ENCODE measurements at regions not wholly inside any gene's neighbourhood (a gene's known extent, or its start where the extent isn't known, plus 50 kb on each side); places are given as distances from the start of the nearest gene placed in this dataset.
"Not testable (repeated sequence)": the region's sequence is repeated elsewhere in the genome, so short reads cannot be mapped to it uniquely, and the experiment has no call there.

DNA sequence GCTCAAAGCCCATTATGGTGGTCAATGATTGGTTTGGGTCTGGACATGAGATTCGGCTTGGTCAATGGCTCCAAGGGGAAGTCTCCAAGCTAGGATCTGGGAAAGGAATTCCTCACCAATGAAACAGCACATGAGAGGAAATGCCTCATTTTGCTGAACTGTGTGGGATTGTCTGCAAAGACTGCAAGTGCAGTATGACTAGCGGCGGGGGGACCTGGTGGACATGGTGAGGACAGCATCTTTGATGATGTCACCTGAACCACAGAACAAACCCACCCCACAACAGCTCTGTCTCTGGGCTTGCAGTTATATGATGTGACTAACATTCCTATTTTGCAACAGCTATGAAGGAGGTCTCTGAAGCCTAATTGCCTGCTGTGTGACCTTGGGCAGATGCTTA lies 50.6 kb upstream of the NKD1 start:
- no peak for DNase-seq

DNA sequence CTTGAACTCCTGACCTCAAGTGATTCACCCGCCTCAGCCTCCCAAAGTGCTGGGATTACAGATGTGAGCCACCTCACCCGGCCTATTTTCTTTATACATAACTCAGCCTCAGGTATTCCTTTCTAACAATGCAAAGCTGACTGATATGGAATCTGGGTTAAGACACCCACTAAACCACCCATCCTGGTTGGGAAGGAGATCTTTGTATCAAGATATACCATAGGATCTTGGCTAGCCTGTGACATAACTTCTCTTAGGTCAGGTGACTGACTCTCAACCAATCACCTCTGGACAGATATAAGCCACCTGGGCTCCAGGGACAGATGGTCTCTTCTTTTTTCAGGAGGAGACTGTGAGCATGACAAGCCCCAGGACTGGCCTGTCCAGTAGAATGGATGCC lies 51.2 kb upstream of the NKD1 start:
- no peak for DNase-seq

DNA sequence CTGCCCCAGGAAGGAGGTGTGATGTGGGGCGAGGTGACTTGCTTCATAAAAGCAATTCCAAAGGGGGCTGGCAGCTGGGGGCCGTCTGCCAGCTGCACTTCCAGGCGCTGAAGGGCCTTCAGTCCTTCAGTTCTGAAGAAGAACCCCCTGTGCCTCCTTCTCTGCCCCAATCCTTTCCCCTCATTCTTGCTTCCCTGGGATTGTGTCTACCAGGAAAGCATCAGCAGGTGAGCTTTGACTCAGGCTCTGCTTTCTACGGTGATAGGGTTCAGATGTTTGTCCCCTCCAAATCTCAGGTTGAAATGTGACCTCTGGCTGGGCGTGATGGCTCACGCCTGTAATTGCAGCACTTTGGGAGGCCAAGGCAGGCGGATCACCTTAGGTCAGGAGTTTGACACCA lies 52.5 kb upstream of the NKD1 start:
- no peak for DNase-seq

DNA sequence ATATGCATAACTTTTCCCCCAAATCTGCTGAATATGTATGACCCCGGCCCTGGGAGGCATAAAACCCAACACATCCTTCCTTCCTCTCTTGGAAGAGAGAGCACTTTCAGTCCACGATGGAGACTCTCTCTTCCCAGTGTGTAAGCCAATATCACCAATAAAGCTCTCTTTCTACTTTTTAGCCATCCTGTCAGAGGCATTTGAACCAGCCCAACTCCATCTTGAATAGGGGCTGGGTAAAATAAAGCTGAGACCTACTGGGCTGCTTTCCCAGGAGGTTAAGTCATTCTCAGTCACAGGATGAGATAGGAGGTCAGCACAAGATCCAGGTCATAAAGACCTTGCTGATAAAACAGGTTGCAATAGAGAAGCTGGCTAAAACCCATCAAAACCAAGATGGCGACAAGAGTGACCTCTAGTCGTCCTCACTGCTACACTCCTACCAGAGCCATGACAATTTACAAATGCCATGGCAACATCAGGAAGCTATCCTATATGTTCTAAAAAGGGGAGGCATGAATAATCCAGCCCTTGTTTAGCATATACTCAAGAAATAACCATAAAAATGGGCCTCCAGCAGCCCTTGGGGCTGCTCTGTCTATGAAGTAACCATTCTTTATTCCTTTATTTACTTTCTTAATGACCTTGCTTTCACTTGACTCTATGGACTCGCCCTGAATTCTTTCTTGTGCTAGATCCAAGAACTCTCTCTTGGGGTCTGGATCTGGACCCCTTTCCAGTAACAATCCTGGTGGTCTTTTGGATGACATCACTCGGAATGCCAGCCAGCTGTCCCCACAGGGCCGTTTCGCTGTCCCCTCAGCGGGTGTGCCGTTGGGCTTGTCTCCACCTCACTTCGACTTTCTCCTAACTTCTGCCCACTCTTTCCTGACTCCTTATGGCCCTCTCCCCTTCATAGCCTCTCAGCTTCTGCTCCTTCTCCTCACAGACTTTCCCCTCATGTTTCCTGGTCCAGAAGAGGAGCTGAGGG lies 53.4 kb upstream of the NKD1 start:
- no peak for DNase-seq

DNA sequence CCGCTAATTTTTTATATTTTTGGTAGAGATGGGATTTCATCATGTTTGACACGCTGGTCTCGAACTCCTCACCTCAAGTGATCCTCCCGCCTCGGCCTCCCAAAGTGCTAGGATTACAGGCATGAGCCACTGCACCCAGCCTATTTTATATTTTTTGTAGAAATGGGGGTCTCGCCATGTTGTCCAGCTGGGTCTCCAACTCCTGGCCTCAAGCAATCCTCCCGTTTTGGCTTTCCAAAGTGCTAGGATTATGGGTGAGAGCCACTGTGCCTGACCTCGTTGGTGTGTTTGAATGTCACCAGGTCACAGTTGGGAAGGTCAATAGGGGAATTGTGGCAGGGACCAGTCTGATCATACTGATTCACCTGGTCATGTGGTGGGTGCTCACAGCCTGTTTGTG lies 56.7 kb upstream of the NKD1 start:
- DNase-seq, result no peak

DNA sequence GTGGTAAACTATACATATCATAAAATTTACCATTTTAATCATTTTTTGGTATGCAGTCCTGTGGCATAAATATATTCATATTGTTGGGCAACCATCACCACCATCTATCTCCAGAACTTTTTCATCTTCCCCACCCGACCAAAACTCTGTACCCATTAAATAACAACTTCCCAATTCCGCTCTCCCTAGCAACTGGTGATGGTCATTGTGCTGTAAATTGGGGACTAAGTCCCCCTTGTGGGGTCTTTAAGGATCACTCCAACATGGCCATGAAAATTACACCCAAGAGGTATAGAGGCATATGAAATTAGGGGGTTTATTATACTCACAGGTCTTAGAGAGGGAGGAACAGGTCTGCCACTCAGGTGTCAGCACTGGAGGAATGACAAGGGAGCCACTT lies 57.4 kb upstream of the NKD1 start:
- DNase-seq, result no peak

DNA sequence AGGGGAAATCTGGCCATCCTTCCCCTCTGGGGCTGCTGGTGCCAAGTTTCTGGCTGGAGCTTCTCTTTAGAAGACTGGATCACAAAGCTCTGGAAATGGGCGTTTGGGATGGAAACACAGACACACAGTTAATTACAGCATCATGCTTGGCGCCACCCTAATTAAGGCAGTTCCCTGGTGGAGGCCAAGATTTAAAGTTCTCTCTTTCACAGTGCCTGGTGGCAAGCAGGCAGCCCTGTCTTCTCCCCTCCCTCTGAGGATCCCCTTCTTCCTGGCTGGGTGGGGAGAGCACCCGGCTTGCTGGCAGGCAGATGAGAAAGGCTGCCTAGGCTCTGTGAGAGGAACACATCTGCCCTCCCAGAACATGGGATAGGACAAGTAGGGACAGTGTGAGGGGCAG lies 59.0 kb upstream of the NKD1 start:
- DNase-seq, result peak; percentile 63

DNA sequence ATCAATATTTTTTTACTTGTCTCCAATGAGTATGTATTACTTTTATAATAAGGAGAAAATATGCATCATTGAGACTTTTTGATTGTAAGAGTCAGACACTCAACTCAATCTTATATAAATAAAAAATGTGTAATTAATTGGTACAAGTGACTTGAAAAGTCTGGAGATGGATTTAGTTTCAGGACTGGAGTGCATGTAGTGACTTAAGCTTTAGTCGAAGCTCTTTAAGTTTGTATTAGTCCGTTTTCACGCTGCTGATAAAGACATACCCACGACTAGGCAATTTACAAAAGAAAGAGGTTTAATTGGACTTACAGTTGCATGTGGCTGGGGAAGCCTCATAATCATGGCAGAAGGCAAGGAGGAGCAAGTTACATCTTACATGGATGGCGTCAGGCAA lies 60.7 kb upstream of the NKD1 start:
- DNase-seq, result no peak

DNA sequence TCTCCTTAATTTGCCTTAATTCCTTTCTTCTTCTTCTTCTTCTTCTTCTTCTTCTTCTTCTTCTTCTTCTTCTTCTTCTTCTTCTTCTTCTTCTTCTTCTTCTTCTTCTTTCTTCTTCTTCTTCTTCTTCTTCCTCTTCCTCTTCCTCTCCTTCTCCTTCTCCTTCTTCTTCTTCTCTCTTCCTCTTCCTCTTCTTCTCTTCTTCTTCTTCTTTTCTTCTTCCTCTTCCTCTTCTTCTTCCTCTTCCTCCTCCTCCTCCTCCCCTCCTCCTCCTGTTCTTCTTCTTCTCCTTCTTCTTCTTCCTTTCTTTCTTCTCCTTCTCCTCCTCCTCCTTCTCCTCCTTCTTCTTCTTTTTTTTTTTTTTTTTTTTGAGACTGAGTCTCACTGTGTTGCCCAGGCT lies 62.0 kb upstream of the NKD1 start:
- DNase-seq, result not testable (repeated sequence)

DNA sequence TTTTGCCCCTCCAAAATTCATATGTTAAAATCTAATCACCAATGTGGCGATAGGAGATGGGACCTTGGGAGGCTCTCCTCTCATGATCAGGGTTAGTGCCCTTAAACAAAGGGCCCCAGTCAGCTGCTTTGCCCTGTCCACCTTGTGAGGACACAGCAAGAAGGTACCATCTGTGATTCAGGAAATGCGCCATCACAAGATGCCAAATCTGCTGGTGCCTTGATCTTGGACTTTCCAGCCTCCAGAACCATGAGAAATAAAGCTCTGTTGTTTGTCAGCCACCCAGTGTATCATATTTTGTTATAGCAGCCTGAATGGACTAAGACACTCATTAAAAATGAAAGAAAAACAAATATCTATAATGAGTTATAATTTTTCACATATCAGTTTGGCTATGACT lies 63.0 kb upstream of the NKD1 start:
- DNase-seq, result no peak

DNA sequence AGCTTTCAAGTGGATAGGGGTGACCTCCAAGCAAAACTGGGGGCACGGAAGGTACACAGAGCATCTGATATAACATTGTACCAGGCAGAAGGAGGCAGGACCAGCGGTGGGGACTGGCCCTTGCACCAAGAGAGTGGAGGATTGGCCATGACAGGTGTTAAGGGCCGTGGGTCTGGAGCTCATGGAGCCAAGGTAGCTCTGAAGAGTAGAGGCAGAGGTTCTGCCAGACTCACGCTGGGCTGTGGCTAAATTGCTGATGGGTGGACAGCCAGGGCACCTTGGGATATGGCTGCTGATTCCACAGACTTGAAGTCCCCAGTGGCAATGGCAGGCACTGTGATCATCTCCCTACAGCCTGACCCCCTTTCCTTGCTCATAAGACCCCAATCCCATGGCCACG lies 65.9 kb upstream of the NKD1 start:
- no peak for DNase-seq

DNA sequence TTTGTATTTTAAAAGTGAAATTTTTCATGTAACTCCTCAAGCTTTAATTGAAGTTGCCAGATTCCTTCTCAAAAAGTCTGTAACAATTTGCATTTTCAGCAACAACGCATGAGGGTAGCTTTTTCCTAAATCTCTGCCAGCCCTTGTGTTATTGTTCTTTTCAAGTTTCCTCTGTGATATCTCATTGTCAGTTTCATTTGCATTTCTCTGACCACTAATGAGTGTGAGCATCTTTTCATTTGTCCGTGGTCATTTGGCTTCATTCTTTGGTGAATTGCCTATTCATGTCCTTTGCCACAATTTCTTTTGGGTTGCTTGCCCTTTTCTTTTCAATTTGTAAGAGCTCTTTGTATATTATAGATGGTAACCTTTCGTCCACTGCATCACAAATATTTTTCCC lies 68.0 kb upstream of the NKD1 start:
- DNase-seq, result no peak

DNA sequence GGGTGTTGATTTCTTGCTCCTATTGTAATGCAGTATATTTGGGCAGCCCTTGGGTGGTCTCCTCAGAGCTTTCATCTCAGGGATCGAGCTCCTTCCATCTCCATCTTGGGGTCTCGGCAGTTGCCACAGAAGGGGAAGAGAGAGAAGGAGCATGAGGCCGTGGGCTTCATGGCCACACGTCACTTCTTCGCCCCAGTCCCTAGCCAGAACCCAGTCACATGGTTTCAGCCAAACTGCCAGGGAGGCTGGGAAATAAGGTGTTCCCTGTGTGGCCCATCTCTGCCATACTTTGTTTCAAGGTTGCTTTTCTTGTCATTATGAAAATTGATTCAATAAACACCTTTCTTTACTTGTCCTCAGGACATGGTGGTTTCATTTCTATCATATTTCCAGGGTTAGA lies 68.4 kb upstream of the NKD1 start:
- DNase-seq, result no peak

DNA sequence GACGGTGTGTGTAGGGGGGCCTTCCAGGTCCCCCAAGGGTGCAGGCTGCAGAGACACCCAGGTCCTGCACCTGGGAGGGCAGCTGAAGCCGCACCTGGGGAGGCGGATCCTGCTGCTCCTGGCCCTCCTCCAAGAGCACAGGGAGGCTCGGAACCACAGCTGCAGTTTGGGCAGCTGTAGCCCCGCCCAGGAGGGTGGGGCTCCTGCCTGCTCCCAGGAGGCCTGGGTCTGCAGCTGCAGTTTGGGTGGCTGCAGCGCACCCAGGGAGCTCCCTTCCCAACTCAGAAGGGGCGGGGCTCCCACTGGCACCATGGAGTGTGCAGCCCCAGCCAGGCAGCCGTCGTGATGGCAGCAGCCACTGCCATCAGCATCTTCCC lies 69.4 kb upstream of the NKD1 start:
- peak; percentile 63 for DNase-seq

DNA sequence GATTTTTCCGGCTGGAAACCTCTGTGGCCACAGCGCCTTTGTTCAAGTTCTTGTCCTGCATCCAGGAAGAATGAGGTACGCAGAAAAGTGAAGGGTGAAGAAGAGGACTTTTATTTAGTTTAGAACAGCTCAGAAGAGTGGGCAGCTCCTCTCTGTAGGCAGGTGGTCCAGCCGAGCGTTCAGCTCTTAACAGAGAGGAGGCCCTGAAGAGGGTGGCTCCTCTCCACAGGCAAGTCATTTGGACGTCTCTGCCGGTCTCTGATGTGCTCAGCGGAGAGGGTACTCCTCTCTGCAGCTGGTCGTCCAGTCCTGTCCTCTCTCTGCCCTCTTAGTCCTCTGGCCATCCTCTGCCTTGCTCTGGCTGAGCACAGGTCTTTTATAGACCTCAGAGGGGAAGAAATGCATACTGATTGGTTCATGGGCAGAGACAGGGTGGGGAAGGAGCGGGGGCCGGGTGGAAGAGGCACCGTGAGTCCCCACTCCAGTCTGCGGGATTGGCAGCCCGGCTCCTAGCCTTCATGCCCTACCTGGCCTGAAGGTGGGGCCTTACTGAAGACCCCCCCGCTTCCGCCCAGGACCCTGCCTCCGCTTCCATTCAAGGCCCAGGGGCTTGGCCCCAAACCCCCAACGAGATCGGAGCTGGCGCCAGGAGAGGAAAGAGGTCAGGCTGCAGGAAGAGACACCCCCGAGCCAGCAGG lies 70.0 kb upstream of the NKD1 start:
- DNase-seq, result no peak

DNA sequence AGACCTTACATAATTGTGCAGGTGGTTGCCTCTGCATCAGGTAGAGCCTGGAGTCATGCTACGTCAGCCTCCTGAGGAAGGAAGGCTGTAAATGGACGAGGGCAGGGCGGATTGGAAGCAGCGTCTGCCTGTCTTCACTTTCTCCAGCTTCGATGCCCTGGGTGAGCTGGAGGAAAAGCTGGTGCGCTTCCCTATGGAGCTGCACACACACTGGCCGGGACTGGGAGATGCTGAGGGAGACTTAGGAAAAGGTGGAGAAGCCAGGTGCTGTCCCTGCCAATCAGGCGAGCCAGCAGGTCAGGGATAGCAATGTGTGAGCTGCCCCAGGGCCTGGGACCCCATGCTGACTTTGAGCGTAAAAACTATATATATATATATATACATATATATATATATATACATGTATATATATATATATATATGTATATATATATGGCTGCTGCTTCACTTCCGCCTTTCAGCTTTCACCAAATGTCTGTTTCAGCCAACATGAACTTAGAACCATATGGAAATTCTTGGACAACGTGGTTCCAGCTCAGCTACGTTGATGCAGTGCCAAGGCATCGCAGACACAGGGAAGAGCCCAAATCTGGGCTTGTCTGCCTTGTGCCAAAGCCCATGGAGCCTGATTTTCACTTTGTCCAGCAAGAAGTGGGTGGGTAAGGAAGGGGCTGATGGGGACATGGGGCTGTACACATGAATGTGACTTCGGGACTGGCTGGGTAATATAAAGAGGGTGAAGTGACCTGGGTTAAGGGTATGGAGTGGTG lies 71.5 kb upstream of the NKD1 start:
- no peak for DNase-seq

DNA sequence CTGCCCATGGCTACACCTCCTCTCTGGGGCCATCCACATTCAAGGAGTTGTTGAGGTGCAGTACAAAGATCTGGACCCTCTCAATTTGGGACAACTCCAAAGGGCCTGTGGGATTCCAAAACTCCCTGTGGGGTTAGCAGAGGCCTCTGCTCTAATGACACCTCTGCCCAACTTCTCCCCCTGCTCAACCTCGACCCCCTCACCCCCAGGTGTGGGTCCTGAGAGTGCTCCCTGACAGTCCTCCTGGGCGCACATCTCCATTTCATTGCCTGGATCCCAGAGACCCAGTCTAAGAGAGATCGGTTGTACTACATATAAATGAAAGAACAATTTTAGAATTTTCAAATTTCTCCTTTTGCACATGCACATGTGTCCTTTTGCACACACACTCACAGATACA lies 73.0 kb upstream of the NKD1 start:
- DNase-seq, result no peak

DNA sequence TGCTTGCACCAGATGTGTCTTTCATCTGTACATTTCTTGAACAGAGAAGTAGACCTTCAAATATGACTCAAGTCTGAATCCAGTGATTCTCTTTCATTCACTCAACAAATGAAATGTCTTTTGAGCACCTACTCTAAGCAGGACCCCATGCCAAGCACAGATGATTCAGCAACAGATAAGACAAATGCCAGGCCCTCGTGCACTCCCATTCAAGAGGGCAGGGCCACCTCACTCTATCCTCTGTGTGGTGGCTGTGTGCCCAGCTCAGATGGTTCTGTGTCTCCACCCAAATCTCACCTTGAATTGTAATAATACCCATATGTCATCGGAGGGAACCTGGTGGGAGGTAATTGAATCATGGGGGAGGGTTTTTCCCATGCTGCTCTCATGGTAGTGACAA lies 74.1 kb upstream of the NKD1 start:
- DNase-seq, result peak; percentile 62

DNA sequence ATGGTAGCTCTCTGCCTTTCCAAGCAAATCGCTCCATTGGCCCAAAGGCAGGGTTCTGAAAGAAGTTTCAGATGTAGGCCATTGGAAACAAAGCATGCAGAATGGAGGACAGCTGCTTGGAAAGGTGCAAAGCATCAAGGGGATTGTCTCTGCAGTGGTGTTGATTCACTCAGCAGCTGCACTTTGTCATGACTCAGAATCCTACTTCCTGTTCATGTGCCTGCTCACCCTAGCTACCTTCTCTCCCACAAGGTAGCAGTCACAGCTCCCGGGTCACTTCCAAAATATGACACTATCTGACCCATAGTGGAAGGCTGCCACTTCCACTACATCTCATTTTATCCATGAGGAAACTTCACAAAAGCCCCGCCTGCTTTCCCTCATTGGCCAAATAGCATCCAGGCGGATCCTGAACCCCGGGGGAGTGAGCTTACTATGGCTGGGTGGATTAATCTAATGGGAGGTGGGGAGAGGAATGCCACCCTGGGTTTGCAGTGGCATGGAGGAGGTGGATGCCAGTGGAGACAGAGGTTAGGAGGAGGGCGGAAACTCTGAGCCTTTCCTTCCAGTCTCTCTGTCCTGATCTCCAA lies 74.7 kb upstream of the NKD1 start:
- peak; percentile 33 for DNase-seq

DNA sequence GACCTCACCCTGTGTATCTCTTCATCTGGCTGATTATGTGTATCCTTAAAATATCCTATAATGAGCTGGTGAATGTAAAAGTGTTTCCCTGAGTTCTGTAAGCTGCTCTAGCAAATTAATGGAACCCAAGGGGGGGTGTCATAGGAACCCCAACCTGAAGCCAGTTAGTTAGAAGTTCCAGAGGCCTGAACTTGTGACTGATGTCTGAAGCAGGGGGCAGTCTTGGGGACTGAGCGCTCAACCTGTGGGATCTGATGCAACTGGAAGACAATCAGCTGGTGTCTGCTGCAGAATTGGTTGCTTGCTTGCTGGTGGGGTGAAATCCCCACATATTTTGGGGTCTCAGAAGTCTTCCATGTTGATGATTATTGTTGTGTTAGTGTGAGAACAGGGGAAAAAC lies 75.7 kb upstream of the NKD1 start:
- no peak for DNase-seq

DNA sequence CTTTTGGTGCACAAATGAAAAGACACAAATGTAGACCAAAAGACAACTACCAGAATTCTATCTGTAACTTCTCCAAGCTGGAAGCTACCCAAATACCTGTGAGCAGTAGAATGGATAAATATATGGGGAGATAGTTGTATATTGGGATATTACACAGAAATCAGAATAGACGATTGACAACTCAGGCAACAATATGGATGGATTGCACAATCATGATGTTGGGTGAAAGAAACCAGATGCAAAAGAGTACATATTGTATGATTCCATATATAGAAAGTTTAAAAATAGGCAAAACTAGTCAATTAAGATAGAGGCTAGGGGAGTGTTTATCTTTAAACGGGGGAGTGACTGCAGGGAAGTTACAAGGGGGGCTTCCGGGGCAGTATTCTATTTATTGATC lies 77.5 kb upstream of the NKD1 start:
- no peak for DNase-seq

DNA sequence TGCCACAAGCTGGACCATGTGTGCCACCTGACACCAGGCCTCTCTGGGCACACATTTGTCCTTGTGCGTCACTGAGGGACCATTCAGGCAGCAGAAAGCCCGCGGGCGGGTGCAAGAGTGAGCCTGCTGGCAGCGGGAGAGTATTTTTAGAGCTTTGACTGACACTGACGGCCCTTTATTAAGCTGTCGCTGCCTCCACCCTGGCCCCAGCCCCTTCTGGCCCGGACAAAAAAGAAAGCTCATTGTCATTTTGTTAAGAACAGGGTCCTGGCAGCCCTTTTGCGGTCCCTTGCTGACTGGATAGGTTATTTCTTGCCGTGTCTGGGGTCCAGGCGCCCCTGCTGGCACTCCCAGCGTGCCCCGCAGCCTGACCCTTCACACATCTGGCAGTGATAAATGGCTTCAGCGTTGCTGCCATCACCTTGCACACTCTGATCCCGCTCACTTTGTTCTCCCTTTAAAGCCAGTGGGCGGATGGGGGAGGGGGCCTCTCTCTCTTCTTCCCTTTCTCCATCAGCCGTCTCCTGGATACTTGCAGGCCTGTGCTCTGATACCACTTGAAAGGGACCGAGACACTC lies 78.4 kb upstream of the NKD1 start:
- DNase-seq, result no peak
